HG03108 (cell line): ENCODE measurements at regions not wholly inside any gene's neighbourhood (a gene's known extent, or its start where the extent isn't known, plus 50 kb on each side); places are given as distances from the start of the nearest gene placed in this dataset.

ENCODE experiments used
- ATAC-seq: cut with Tn5 transposase; IDR thresholded peaks from one replicate; pipeline ENCODE4 v1.9.1; 2021; ENCODE audit warnings: moderate library complexity; ENCODE audit not compliant: unreplicated experiment

- ATAC-seq, result no peak
Observed at GRCh38 chr17:33809748-33810147, 445.3 kb upstream of the CCL2 start.

DNA sequence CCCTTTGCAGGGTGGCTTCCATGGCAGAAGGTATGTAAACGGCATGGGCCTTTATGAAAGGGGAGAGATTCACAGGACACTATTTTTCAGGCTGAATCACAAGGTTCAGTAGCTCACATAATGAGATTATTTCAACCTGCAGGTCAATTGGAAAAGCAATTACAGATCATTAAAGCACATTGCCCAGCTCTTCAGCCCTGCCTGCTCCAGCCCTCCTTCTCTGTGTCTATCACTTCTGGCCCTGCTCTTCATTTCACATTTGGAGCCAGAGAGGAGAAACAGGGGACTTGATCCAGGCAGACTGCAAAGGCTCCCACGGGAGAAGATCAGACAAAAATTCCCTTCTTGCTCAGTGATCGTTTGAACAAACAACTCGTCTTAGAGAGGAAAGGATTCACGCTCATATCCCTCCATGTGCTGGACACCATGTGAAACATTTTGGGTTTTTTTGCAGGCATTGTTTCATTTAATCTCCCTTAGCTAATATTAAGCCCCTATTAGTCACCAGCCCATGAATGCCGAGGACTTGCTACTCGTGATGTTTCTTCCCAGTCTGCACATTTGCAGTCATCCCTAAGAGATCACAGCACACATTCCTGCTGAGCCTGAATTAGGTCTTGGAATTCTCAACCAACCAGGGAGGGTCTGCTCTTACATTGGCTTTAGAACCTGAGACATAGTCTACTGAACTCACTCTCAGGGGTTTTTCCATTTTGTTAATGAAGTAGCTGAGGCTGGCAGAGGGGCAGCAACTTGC is 443.9 kb upstream of the CCL2 start:
- ATAC-seq, result no peak

- ATAC-seq, result no peak
Observed at GRCh38 chr17:33811984-33812577, 443.0 kb upstream of the CCL2 start.

GRCh38 chr17:33814852-33815251 is 440.2 kb upstream of the CCL2 start:
- ATAC-seq, result no peak

GRCh38 chr17:33816036-33816435 is 439.0 kb upstream of the CCL2 start:
- ATAC-seq, result no peak

GRCh38 chr17:33816842-33817617 is 438.1 kb upstream of the CCL2 start:
- ATAC-seq, result no peak

DNA sequence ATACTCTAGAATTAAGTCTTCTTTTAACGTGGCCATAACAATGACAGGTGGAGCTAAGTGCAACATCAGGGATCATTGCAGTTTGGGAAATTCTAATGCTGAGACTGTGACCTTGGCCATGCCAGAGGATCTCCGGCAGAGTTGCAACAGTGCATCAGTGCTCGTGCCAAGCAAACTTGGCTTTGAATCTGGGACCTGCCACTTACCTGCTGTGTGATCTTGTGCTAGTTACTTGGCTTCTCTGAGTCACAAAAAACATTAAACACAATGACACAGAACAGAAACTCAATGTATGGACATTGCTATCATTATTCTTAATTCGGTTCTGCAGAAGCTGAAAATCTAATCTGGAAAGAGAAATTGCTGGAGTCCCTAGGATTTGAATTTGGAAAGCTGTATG is 435.5 kb upstream of the CCL2 start:
- ATAC-seq, result no peak

DNA sequence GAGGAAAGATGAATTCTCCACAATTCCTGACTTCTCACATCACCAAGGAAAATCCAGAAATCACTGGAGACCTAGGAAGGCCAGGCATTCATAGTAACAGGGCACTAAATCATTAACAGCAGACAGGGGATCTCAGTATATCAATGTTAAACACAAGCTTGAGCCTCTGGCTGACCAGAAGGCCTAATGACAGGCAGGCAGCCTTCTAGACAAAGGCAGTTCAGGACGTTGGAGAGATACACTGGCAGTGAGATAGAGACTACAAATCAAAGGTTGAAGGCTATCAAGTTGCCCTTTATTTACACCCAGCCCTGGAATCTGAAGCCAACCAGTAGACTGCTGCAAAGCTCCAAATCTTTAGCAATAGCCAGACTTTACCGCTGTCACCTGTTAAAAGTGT is 422.8 kb upstream of the CCL2 start:
- no peak for ATAC-seq

DNA sequence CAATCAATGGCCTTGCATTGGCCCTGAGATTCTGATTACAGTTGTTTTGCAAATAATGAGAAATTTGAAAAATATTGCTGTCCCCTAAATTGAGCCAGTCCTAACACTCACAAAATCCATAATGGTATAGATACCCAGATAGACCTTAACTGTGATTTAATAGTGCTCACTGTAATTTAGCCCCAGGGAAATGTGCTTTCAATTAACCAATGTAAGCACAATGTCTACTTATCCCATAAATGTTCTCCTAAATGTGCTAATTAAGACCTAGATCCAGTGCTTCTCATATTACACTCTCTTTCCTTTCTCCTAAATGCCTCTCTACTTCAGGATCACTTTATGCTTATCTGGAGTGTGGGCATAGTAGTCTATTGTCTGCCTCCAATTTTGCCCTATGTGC is 417.8 kb upstream of the CCL2 start:
- no peak for ATAC-seq

- ATAC-seq, result no peak
Observed at GRCh38 chr17:33838281-33838680, 416.8 kb upstream of the CCL2 start.

GRCh38 chr17:33847900-33848299 is 407.2 kb upstream of the CCL2 start:
- no peak for ATAC-seq

GRCh38 chr17:33848433-33848832 is 406.7 kb upstream of the CCL2 start:
- no peak for ATAC-seq

GRCh38 chr17:33854596-33854995 is 400.5 kb upstream of the CCL2 start:
- ATAC-seq, result no peak

- no peak for ATAC-seq
Observed at GRCh38 chr17:33858121-33858520, 397.0 kb upstream of the CCL2 start.

GRCh38 chr17:33858682-33859081 is 396.4 kb upstream of the CCL2 start:
- ATAC-seq, result no peak

- no peak for ATAC-seq
Observed at GRCh38 chr17:33862772-33863602, 392.1 kb upstream of the CCL2 start.

GRCh38 chr17:33864758-33865229 is 390.3 kb upstream of the CCL2 start:
- no peak for ATAC-seq

DNA sequence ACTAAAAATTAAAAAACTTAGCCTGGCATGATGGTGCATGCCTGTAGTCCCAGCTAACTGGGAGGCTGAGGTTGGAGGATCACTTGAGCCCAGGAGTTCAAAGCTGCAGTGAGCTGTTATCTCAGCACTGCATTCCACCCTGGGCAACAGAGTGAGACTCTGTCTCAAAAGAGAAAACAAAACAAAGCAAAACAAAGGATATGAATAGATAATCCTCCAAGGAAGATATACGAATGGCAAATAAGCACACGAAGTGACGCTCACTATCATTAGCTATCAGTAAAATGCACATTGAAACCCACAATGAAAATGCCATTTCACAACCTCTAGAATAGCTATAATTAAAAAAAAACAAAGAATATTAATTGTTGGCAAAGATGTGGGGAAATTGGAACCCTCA is 386.2 kb upstream of the CCL2 start:
- no peak for ATAC-seq

DNA sequence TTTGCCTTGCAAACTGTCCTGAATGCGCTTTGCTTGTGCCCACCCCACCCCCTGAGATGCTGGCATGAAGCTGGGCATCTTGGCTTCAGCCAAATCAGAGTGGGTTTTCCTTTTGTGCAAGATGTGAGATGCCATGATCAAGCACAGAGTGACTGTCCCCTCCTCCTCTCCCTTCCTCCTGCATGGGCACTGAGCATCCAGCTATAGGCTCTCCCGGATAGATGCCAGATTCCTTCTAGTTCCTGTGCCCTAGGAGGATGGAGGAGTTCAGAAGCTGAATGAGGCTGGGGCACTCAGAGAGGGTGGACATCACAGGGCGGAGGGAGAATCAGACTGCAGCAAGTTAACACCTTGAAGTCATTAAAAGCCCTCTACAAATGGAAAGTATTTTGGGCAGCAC is 384.1 kb upstream of the CCL2 start:
- no peak for ATAC-seq

- no peak for ATAC-seq
Observed at GRCh38 chr17:33871720-33872540, 383.2 kb upstream of the CCL2 start.
